HEK293T (cell line): ENCODE measurements at regions not wholly inside any gene's neighbourhood (a gene's known extent, or its start where the extent isn't known, plus 50 kb on each side); places are given as distances from the start of the nearest gene placed in this dataset.

ENCODE experiments used
- FOXM1 ChIP-seq: fragments of 450-650 bp; IDR thresholded peaks from 2 replicates; pipeline ENCODE4 v1.6.1; 2017; ENCODE audit warnings: mild to moderate bottlenecking, borderline replicate concordance
- SP1 ChIP-seq: fragments of 450-650 bp; IDR thresholded peaks from 2 replicates; pipeline ENCODE4 v1.6.1; 2017
- SUZ12 ChIP-seq: fragments of 450-650 bp; IDR thresholded peaks from 2 replicates; pipeline ENCODE4 v1.6.1; 2016; ENCODE audit warnings: mild to moderate bottlenecking

DNA sequence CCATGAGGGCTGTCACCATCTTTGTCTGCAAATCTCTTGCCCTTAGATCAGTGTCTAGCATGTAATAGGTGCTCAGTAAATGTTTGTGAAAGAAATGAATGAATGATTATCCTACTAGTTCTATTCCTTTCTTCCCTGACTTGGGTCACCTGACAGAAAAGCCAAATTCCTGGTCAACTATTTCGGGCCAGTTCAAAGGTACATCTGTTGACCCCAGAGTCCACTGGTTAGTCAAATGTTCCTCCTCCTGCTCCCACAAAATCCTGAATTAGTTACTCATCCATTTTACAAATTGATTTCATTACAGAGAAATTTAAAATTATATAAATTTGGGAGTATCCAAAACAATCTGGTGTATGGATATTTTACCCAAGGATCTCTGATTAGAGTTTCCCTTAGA is 124.7 kb upstream of the NAV2 start:
- TF ChIP-seq SUZ12 = no peak
- no peak for TF ChIP-seq FOXM1
- TF ChIP-seq SP1 = no peak
